Endodermal cell (in vitro differentiated cells): ENCODE measurements at regions not wholly inside any gene's neighbourhood (a gene's known extent, or its start where the extent isn't known, plus 50 kb on each side); places are given as distances from the start of the nearest gene placed in this dataset.
A peak's percentile ranks its signal among the peaks of the same experiment; 100 is the strongest.

Experiments used
- DNase-seq: peaks from one replicate; pipeline ENCODE4 v3.0.0-alpha.2; 2017
- H3K27ac ChIP-seq: 2 replicates; pipeline ENCODE4 v1.5.1; 2013; ENCODE audit warnings: mild to moderate bottlenecking, low read depth, low read length, moderate library complexity
- H3K27me3 ChIP-seq: 2 replicates; pipeline ENCODE4 v1.6.1; 2013; ENCODE audit warnings: mild to moderate bottlenecking, low read length, moderate library complexity; ENCODE audit not compliant: insufficient read depth, control insufficient read depth, poor library complexity, severe bottlenecking
- H3K36me3 ChIP-seq: 2 replicates; pipeline ENCODE4 v1.7.0; 2013; ENCODE audit warnings: mild to moderate bottlenecking, low read length, moderate library complexity; ENCODE audit not compliant: control insufficient read depth, insufficient read depth
- H3K4me1 ChIP-seq: one replicate; pipeline ENCODE4 v1.7.0; 2013; ENCODE audit warnings: low read length; ENCODE audit not compliant: control insufficient read depth, insufficient read depth
- H3K4me3 ChIP-seq: 2 replicates; pipeline ENCODE4 v1.5.1; 2013; ENCODE audit warnings: mild to moderate bottlenecking, low read length, moderate library complexity
- H3K9ac ChIP-seq: 2 replicates; pipeline ENCODE4 v1.6.1; 2013; ENCODE audit warnings: mild to moderate bottlenecking, low read length, moderate library complexity; ENCODE audit not compliant: poor library complexity, severe bottlenecking; ENCODE audit errors: extremely low read depth
- H3K9me3 ChIP-seq: 2 replicates; pipeline ENCODE4 v1.6.1; 2013; ENCODE audit warnings: mild to moderate bottlenecking, low read length, moderate library complexity; ENCODE audit not compliant: control insufficient read depth
- H3K27ac Mint-ChIP-seq: 2 replicates; pipeline ENCODE4 v1.8.0; 2020; ENCODE audit warnings: mixed read lengths
- H3K27me3 Mint-ChIP-seq: 2 replicates; pipeline ENCODE4 v1.8.0; 2021; ENCODE audit warnings: mild to moderate bottlenecking, mixed read lengths; ENCODE audit not compliant: insufficient read depth
- H3K36me3 Mint-ChIP-seq: 2 replicates; pipeline ENCODE4 v1.8.0; 2020; ENCODE audit warnings: low read depth, mixed read lengths
- H3K4me1 Mint-ChIP-seq: 2 replicates; pipeline ENCODE4 v1.8.0; 2020; ENCODE audit warnings: mixed read lengths
- H3K4me3 Mint-ChIP-seq: 2 replicates; pipeline ENCODE4 v1.8.0; 2020; ENCODE audit warnings: mild to moderate bottlenecking, moderate library complexity, mixed read lengths
- H3K9me3 Mint-ChIP-seq: 2 replicates; pipeline ENCODE4 v1.8.0; 2020; ENCODE audit warnings: mild to moderate bottlenecking, mixed read lengths
- WGBS, 2 experiments: methylation state at CpG; one replicate each; pipeline versions ENCODE4 v1.1.5 to v1.1.7; 2013; ENCODE audit warnings: missing lambda C conversion rate in 2 of 2, mixed read lengths in 1 of 2; ENCODE audit not compliant: insufficient coverage in 1 of 2, insufficient read length in 1 of 2; 5-methylcytosine and 5-hydroxymethylcytosine counted together
- TF ChIP-seq, protein P1 (sequence below): fragments of 200-600 bp; sonication (generic); conservative IDR thresholded peaks from 2 replicates; pipeline ENCODE4 v1.5.0; 2021; ENCODE audit warnings: antibody characterized with exemption, mild to moderate bottlenecking

DNA sequence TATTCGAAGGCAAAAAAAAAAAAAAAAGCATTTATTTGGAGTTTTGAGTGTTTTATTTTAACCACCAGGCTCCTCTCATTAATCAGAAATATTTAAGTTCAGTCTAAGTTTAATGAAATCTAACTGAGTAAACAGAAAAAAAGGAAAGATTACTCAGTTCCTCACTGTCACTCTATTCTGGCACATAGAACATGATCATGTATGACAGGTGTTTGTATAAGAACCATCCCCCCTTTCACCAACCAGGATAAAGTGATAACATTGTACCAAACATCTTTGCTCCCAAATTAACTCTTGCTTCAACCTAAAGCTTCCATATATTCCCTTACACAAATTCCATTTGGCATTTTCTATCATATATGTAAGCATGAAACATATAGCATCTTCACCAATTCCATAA, 176.2 kb upstream of the HSF2 start:
- Mint-ChIP-seq H3K4me3 (no peak overlapping the region), H3K27ac (no peak overlapping the region), H3K9me3 (no peaks in the 10 kb centered on the region), H3K4me1 (no peaks in the 10 kb centered on the region), H3K27me3 (no peaks in the 10 kb centered on the region), H3K36me3 (no peaks in the 10 kb centered on the region)
- Histone ChIP-seq H3K4me3 (no peak overlapping the region), H3K27ac (no peak overlapping the region), H3K9me3 (no peaks in the 10 kb centered on the region), H3K27me3 (no peaks in the 10 kb centered on the region), H3K9ac (no peak overlapping the region), H3K4me1 (no peaks in the 10 kb centered on the region), H3K36me3 (no peaks in the 10 kb centered on the region)
- TF ChIP-seq, protein P1, sequence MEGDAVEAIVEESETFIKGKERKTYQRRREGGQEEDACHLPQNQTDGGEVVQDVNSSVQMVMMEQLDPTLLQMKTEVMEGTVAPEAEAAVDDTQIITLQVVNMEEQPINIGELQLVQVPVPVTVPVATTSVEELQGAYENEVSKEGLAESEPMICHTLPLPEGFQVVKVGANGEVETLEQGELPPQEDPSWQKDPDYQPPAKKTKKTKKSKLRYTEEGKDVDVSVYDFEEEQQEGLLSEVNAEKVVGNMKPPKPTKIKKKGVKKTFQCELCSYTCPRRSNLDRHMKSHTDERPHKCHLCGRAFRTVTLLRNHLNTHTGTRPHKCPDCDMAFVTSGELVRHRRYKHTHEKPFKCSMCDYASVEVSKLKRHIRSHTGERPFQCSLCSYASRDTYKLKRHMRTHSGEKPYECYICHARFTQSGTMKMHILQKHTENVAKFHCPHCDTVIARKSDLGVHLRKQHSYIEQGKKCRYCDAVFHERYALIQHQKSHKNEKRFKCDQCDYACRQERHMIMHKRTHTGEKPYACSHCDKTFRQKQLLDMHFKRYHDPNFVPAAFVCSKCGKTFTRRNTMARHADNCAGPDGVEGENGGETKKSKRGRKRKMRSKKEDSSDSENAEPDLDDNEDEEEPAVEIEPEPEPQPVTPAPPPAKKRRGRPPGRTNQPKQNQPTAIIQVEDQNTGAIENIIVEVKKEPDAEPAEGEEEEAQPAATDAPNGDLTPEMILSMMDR: no peak
- DNase-seq: no peak
- 100% methylated on average over 1 of the region's 1 CpG; no CpG with 5 or more reads in 1 of the 2 experiments for WGBS, 2 experiments

DNA sequence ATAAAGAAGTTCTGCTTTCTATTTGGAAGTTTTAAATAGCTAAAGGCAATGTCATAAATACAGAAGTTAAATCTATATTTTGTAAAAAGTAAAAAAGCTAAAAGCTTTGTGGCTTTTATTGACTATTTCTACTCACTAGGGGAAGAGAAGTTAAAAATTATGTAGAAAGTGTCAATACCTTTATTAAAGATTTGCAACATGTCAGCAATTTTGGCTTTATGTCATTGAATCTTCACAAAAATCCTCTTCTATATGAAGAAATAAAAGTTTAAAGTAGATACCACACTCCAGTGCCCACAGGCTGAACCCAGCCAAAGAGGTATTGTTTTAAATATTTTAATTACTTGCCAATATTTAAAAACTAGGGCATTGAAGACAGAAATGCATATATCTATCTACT, 160.6 kb upstream of the HSF2 start:
- Histone ChIP-seq H3K27me3 (no peaks in the 10 kb centered on the region), H3K27ac (no peak overlapping the region), H3K9me3 (no peaks in the 10 kb centered on the region), H3K4me1 (no peaks in the 10 kb centered on the region), H3K4me3 (no peak overlapping the region), H3K36me3 (no peaks in the 10 kb centered on the region), H3K9ac (no peak overlapping the region)
- Mint-ChIP-seq H3K4me1 (no peaks in the 10 kb centered on the region), H3K9me3 (peaks cover 1% of the 10 kb centered on the region), H3K36me3 (no peaks in the 10 kb centered on the region), H3K27me3 (no peaks in the 10 kb centered on the region), H3K27ac (no peak overlapping the region), H3K4me3 (no peak overlapping the region)
- TF ChIP-seq, protein P1: no peak
- DNase-seq: no peak

DNA sequence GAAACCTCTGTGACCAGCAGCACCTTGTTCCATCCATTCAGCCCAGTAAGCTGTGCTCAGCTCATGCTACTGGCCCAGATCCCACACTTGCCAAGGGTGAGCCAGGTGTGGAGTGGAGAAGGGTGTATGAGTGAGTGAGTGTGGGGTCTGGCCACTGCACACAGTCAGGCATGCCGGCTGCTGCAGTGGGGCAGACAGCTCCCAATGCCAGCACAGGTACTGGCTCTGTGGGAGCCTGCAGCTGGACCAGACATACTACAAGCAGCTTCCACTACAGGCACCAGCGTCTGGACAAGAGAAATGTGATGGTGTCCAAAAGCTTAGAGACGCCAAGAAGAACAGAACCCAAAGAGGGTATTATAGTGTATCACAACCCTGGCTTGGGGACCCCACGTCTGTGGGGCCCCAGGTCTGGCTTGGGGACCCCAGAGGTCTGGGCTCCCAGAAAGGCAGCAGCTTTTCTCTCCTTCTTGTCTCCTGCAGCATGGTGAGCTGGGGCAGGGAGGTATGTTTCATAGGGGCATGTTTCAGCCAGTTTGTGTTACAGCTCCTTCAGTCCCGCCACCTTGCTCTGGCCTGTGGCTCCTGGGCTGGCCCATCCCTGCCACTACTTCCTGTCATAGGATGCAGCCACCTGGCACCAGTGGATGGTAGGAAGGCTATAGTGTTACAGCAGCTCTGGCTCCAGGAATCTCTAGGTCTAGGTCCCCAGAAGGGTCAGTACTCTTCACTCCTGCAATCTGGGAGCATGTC, 152.4 kb upstream of the HSF2 start:
- H3K4me1 Mint-ChIP-seq: no peaks in the 10 kb centered on the region
- DNase-seq: no peak
- Histone ChIP-seq H3K9ac (no peak overlapping the region), H3K4me3 (no peak overlapping the region), H3K27me3 (no peaks in the 10 kb centered on the region), H3K27ac (no peak overlapping the region), H3K36me3 (no peaks in the 10 kb centered on the region), H3K4me1 (no peaks in the 10 kb centered on the region), H3K9me3 (no peaks in the 10 kb centered on the region)
- peak overlapping the region; percentile 1 for H3K27ac Mint-ChIP-seq
- peaks cover 1% of the 10 kb centered on the region for H3K9me3 Mint-ChIP-seq
- no peaks in the 10 kb centered on the region for H3K27me3 Mint-ChIP-seq
- TF ChIP-seq, protein P1: no peak
- no peaks in the 10 kb centered on the region for H3K36me3 Mint-ChIP-seq
- WGBS, 2 experiments: 57 to 81% methylated on average over 3 to 5 of the region's 5 CpGs
- no peak overlapping the region for H3K4me3 Mint-ChIP-seq
